CD4-positive, alpha-beta T cell (primary cell): ENCODE measurements at regions not wholly inside any gene's neighbourhood (a gene's known extent, or its start where the extent isn't known, plus 50 kb on each side); places are given as distances from the start of the nearest gene placed in this dataset.

Source experiments
- ATAC-seq: fragments of 200-7000 bp; cut with Tn5 transposase; one replicate; pipeline ENCODE4 v1.10.0; 2022; ENCODE audit warnings: mild to moderate bottlenecking; ENCODE audit not compliant: poor library complexity
- CTCF ChIA-PET: fragments of 350-600 bp; sonication (Branson Sonifier 250); formaldehyde crosslinking; loops from one replicate; lab custom pipeline; 2021; ENCODE audit warnings: antibody characterized with exemption, inconsistent platforms; lab: Charles Lee
- POLR2A ChIA-PET: fragments of 350-600 bp; sonication (Branson Sonifier 250); formaldehyde crosslinking; loops from one replicate; lab custom pipeline; 2021; ENCODE audit warnings: antibody characterized with exemption, inconsistent platforms; lab: Charles Lee
- DNase-seq, 14 experiments: peaks; one replicate each; pipeline ENCODE4 v3.0.0-alpha.2; 2013 to 2020; ENCODE audit warnings: mixed read lengths in 2 of 14
- H3K27ac ChIP-seq, 2 donors: one replicate each; pipeline versions ENCODE4 v1.5.1 to v1.7.0; 2013; ENCODE audit warnings: low read length in 2 of 2, low read depth in 1 of 2, mild to moderate bottlenecking in 1 of 2
- H3K27me3 ChIP-seq, 2 experiments: 1 replicate in 1 of 2; 2 replicates in 1 of 2; pipeline versions ENCODE4 v1.6.1 to v1.7.0; 2013; ENCODE audit warnings: low read length in 2 of 2, control low read depth in 1 of 2, mild to moderate bottlenecking in 1 of 2, moderate library complexity in 1 of 2; ENCODE audit not compliant: insufficient read depth in 2 of 2, control insufficient read depth in 1 of 2
- H3K36me3 ChIP-seq: one replicate; pipeline ENCODE4 v1.6.1; 2013; ENCODE audit warnings: low read length, control low read depth; ENCODE audit not compliant: insufficient read depth
- H3K4me1 ChIP-seq: one replicate; pipeline ENCODE4 v1.6.1; 2013; ENCODE audit warnings: low read length, control low read depth; ENCODE audit not compliant: insufficient read depth
- H3K4me3 ChIP-seq: one replicate; pipeline ENCODE4 v1.5.1; 2013; ENCODE audit warnings: mild to moderate bottlenecking, low read length, moderate library complexity
- H3K9me3 ChIP-seq, 2 experiments: 1 replicate in 1 of 2; 2 replicates in 1 of 2; pipeline versions ENCODE4 v1.6.1 to v1.7.0; 2013; ENCODE audit warnings: low read length in 2 of 2, mild to moderate bottlenecking in 2 of 2, control low read depth in 1 of 2, moderate library complexity in 1 of 2; ENCODE audit not compliant: control insufficient read depth in 1 of 2, insufficient read depth in 1 of 2
- H3K27ac Mint-ChIP-seq: one replicate; pipeline ENCODE4 v1.8.0; 2020; ENCODE audit warnings: mixed read lengths
- H3K27me3 Mint-ChIP-seq: one replicate; pipeline ENCODE4 v1.8.0; 2021; ENCODE audit warnings: mixed read lengths
- H3K36me3 Mint-ChIP-seq: one replicate; pipeline ENCODE4 v1.8.0; 2021; ENCODE audit warnings: low read depth, mixed read lengths
- H3K4me1 Mint-ChIP-seq: one replicate; pipeline ENCODE4 v1.8.0; 2021; ENCODE audit warnings: low read depth, mixed read lengths
- H3K4me3 Mint-ChIP-seq: one replicate; pipeline ENCODE4 v1.8.0; 2020; ENCODE audit warnings: mild to moderate bottlenecking, mixed read lengths
- H3K9me3 Mint-ChIP-seq: one replicate; pipeline ENCODE4 v1.8.0; 2020; ENCODE audit warnings: mixed read lengths
- intact Hi-C, 2 experiments: fragments of 100-400 bp; cut with DNase I in 1 of 2; cut with micrococcal nuclease in 1 of 2; formaldehyde crosslinking; loops; one replicate each; pipeline versions ENCODE4 v1.15.1 to v1.9.0; 2023 to 2025; cut with DNase I, micrococcal nuclease
- TF ChIP-seq, protein P1 (sequence below): fragments of 200-600 bp; IDR thresholded peaks from one replicate; pipeline ENCODE4 v1.8.0; 2022; ENCODE audit warnings: antibody characterized with exemption, mild to moderate bottlenecking

DNA sequence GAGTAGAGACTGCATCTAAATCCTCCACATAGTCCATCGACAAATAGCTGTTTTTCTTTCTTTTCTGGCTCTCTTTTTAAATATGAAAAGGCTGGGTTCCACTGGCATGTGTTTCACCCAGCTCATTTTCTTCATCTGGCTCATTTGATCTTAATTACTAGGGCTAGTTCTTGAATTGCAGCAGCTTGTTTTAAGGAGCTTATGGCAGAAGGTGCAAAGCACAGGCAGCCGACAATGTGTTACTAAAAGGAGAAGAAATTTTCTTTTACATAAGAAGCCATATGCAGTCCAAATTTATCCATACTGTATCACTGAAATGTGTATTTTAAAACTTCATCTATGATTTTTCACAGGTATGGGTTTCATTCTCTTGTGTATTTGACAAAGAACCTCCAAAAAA lies 205.6 kb upstream of the PTER start:
- DNase-seq (no peak), ATAC-seq (no peak)
- no peak overlapping the region for H3K4me3 Mint-ChIP-seq
- TF ChIP-seq, protein P1, sequence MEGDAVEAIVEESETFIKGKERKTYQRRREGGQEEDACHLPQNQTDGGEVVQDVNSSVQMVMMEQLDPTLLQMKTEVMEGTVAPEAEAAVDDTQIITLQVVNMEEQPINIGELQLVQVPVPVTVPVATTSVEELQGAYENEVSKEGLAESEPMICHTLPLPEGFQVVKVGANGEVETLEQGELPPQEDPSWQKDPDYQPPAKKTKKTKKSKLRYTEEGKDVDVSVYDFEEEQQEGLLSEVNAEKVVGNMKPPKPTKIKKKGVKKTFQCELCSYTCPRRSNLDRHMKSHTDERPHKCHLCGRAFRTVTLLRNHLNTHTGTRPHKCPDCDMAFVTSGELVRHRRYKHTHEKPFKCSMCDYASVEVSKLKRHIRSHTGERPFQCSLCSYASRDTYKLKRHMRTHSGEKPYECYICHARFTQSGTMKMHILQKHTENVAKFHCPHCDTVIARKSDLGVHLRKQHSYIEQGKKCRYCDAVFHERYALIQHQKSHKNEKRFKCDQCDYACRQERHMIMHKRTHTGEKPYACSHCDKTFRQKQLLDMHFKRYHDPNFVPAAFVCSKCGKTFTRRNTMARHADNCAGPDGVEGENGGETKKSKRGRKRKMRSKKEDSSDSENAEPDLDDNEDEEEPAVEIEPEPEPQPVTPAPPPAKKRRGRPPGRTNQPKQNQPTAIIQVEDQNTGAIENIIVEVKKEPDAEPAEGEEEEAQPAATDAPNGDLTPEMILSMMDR, result no peak
- peaks cover 10% of the 10 kb centered on the region for H3K9me3 Mint-ChIP-seq
- no peaks in the 10 kb centered on the region for H3K36me3 ChIP-seq
- H3K9me3 ChIP-seq, result peaks cover 0 to 5% of the 10 kb centered on the region in 2 experiments
- intact Hi-C loops, result no loop called here
- H3K4me1 Mint-ChIP-seq, result no peaks in the 10 kb centered on the region
- ChIA-PET CTCF (no interaction called here), POLR2A (no interaction called here)
- H3K36me3 Mint-ChIP-seq, result no peaks in the 10 kb centered on the region
- H3K27ac Mint-ChIP-seq, result no peak overlapping the region
- H3K4me1 ChIP-seq, result no peaks in the 10 kb centered on the region
- no peak overlapping the region for H3K27ac ChIP-seq
- H3K4me3 ChIP-seq, result no peak overlapping the region
- H3K27me3 Mint-ChIP-seq, result peaks cover 9% of the 10 kb centered on the region
- no peaks in the 10 kb centered on the region for H3K27me3 ChIP-seq

GRCh38 chr10:16231734-16232435 lies 204.9 kb upstream of the PTER start:
- Histone ChIP-seq H3K27me3 (no peaks in the 10 kb centered on the region), H3K9me3 (peaks cover 0 to 5% of the 10 kb centered on the region in 2 experiments), H3K27ac (no peak overlapping the region), H3K4me3 (no peak overlapping the region), H3K4me1 (no peaks in the 10 kb centered on the region), H3K36me3 (no peaks in the 10 kb centered on the region)
- peaks cover 10% of the 10 kb centered on the region for H3K9me3 Mint-ChIP-seq
- H3K4me1 Mint-ChIP-seq, result no peaks in the 10 kb centered on the region
- TF ChIP-seq, protein P1, result no peak
- H3K4me3 Mint-ChIP-seq, result no peak overlapping the region
- H3K36me3 Mint-ChIP-seq, result no peaks in the 10 kb centered on the region
- ATAC-seq (no peak), DNase-seq (no peak)
- no peak overlapping the region for H3K27ac Mint-ChIP-seq
- POLR2A ChIA-PET, result no interaction called here
- H3K27me3 Mint-ChIP-seq, result peaks cover 9% of the 10 kb centered on the region
- intact Hi-C loops, result no loop called here
- CTCF ChIA-PET, result no interaction called here

DNA sequence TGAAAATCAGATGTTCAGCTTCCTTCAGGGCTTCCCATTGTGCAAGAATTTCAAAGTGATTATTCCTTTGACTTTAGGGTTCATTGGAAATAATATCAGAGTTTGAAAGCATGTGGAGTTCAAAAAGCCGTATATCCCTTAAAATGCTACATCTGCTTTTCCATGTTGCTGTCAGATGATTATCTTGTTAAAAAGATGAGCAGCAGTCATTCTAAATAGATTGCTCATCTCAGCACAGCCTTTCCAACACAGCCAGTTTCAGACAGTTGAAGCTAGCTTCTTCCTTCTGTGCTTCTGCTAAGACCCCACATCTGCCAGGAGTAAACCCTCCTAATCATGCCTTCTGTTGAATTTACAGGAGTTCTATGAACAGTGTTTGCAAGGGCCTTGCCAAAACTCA lies 204.4 kb upstream of the PTER start:
- H3K27me3 ChIP-seq, result no peaks in the 10 kb centered on the region
- Mint-ChIP-seq H3K36me3 (no peaks in the 10 kb centered on the region), H3K9me3 (peaks cover 7% of the 10 kb centered on the region), H3K4me3 (no peak overlapping the region), H3K27me3 (peaks cover 9% of the 10 kb centered on the region), H3K27ac (no peak overlapping the region), H3K4me1 (no peaks in the 10 kb centered on the region)
- TF ChIP-seq, protein P1, result no peak
- ChIA-PET POLR2A (no interaction called here), CTCF (no interaction called here)
- DNase-seq, result no peak
- no peaks in the 10 kb centered on the region for H3K4me1 ChIP-seq
- intact Hi-C loops, result no loop called here
- H3K27ac ChIP-seq, result no peak overlapping the region
- no peak for ATAC-seq
- H3K36me3 ChIP-seq, result no peaks in the 10 kb centered on the region
- H3K4me3 ChIP-seq, result no peak overlapping the region
- peaks cover 0 to 5% of the 10 kb centered on the region in 2 experiments for H3K9me3 ChIP-seq
